ENCODE measurements at regions not wholly inside any gene's neighbourhood (a gene's known extent, or its start where the extent isn't known, plus 50 kb on each side); places are given as distances from the start of the nearest gene placed in this dataset.

GRCh38 chr1:78797108-78797781, 147.6 kb downstream of the IFI44 start:
- DNase-seq (ENCODE audit: low spot score) = no peak

DNA sequence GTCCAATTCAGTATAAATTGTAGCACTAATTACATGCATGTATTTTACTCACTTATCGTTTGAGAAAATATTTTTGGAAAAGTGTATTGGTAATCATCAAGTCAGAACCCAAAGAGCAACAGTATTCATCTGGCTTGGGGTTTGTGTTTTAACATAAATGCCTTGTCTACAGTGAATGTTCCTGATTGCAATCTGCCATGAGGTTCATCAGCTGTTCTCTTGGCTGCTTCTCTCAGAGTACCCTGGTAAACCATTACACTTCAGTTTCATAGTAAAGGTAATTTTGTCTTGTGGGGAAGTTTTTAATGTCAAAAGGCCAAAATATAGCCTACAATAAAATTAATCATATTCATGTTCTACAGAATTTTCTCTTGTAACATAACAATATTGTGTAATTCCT, 150.3 kb downstream of the IFI44 start:
- DNase-seq (ENCODE audit: low spot score) = no peak

DNA sequence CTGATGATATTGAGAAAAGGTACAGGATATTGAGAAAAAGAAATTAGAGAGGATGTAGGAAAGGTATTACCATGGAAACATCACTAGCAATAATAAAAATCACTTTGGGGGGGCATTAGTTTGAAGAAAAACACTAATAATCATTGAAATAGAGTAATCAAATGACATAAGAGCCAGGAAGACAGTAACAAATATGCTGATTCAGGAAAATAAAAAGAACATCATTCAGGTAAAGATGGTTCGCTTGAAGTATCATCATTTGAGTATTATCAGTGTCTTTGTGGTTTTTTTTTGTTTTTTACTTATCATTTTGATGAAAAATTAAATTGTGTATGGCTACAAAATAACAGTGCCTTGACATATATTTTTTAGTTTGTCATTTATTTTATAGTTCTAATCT, 164.5 kb downstream of the IFI44 start:
- DNase-seq (ENCODE audit: low spot score) = no peak

GRCh38 chr1:78825561-78825960, 175.9 kb downstream of the IFI44 start:
- DNase-seq (ENCODE audit: low spot score) = no peak

- DNase-seq (ENCODE audit: low spot score) = no peak
These were observed 176.9 kb downstream of the ADGRL4 start for GRCh38 chr1:78829644-78830043.

DNA sequence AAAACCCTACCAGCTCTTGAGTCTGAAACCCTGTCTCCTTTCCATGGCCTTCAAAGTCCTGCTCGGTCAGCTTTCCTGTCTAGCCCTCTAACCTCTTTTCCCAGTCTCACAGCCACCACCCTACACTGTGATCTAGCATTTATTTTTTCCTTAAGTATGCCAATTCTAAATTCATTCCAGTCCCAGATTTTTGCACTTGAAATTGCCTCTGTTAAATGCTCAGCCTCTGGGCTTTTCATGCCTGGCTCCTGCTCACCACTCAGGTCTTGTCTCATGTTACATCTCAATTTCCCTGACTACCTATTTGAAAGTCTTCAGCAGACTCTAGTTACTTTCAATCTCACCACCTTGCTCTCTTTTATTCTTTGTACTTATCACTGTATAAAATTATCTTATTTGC, 176.2 kb downstream of the ADGRL4 start:
- DNase-seq (ENCODE audit: low spot score) = no peak

DNA sequence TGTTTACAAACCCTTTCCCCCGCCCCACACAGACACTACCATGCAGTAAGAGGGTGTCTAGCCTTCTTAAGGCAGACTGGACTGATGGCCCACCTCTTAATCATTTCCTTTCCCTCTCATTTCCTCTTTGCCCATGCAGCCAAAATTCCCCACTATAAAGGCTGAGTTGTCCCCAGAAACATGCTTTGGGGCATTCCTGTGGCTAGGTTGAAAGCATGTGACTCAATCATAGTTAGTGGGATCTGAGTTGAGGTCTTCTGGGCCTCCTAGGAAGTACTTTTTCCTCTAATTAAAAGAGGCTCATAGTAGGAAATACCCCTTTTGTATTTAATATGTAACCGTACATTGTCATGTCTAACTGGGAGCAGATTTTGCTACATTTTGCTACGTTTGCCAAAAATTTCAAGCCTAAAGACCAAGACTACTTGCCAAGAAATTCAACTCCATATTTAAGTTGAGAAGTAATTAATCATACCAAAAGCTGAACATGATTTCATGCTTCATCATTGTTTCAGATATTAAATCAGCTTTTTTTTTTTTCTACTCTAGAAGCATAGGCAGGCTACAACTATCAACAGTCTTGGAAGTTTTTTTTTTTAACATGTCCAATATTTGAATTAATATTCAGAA, 174.7 kb downstream of the ADGRL4 start:
- DNase-seq (ENCODE audit: low spot score) = no peak

DNA sequence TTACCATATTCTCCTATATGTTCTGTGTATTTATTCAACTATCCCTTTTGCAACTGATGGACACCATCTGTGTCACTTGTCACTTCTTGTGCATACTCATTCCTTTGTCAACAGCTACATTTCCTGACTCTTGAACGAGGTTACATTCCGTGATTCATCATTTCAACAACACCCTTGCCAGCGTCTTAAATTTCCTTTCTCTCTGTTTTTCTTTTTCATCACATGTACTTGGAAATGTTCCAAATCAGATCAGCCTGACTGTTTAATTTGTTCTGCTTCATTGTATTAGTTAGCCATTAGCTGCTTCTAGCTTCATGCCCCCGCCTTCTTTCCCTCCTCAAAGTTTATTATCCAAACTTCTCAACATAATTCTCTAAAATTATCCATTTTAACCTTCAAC, 173.0 kb downstream of the ADGRL4 start:
- no peak for DNase-seq (ENCODE audit: low spot score)

- no peak for DNase-seq (ENCODE audit: low spot score)
These were observed 172.3 kb downstream of the ADGRL4 start for GRCh38 chr1:78834201-78834741.

DNA sequence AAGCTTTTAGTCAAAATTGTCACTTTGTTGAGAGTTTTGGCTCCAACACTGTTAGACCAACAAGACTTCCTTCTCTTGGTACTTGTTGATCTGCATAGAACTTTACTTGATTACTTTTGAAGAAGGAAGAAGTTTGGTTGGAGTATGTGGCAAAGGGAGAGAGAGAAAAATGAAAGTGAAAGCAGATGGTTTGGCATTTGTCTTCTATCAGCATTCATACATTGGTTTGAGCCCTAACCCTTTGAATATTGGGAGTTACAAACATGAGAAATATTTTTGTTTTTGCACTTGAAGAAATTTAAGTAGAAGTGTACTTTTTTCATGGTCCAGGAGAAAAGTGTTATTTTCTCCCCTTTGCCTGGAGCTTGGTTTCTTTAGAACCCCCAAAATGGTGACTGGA, 169.8 kb downstream of the ADGRL4 start:
- no peak for DNase-seq (ENCODE audit: low spot score)

DNA sequence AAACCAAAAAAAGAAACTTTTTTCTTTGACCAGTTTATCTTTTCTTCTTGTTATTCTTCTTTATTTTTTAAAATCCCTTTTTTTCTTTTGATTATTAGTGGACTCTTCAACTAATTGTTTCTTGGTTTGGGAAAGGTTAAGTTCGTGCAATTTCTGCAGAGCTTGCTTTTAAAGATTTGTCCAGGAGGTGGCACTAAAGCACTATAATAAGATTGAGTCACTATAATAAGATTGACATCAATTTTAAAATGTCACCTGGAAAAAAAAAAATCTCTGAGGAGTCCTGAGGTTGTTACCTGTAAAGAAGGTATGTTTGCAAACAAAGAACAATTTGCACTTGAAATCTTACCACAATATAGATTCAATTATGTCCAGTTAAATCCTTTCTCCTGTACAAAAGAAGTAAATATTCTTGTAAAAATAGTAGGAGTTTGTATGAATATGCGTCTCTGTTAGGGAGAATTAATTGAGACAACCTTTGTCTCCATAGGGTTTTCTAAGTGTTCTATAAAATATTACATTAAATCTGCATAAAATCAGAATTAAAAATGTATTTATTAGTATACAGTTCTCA, 166.7 kb downstream of the ADGRL4 start:
- peak; percentile 50 for DNase-seq (ENCODE audit: low spot score)

All from umbilical cord (tissue), 1 donor.